Peyer's patch (tissue), 4 donors: ENCODE measurements at regions not wholly inside any gene's neighbourhood (a gene's known extent, or its start where the extent isn't known, plus 50 kb on each side); places are given as distances from the start of the nearest gene placed in this dataset.

ENCODE experiments used
- CTCF ChIP-seq, 6 experiments: fragments of 450-650 bp in 4 of 6; fragments of 200-600 bp in 2 of 6; sonication (generic) in 1 of 6; IDR thresholded peaks; one replicate each; pipeline ENCODE4 v1.5.1; 2017 to 2019; ENCODE audit warnings: antibody characterized with exemption in 6 of 6, mild to moderate bottlenecking in 3 of 6, moderate library complexity in 1 of 6
- POLR2A ChIP-seq, 2 donors: fragments of 450-650 bp; IDR thresholded peaks; one replicate each; pipeline ENCODE4 v1.5.1; 2017; ENCODE audit warnings: antibody characterized with exemption in 2 of 2, mild to moderate bottlenecking in 2 of 2, moderate library complexity in 2 of 2

GRCh38 chr21:38911484-38912101 lies 105.9 kb downstream of the ETS2 start:
- TF ChIP-seq CTCF (IDR thresholded peaks at IDR 0.05) (no peak), POLR2A (IDR thresholded peaks at IDR 0.05) (peak in 1 of 2 donors; percentile 47)
